ENCODE measurements at regions not wholly inside any gene's neighbourhood (a gene's known extent, or its start where the extent isn't known, plus 50 kb on each side); places are given as distances from the start of the nearest gene placed in this dataset.
"Not testable (repeated sequence)": the region's sequence is repeated elsewhere in the genome, so short reads cannot be mapped to it uniquely, and the experiment has no call there.

GRCh38 chr11:23893126-23893525, 603.7 kb upstream of the LUZP2 start:
- no peak for DNase-seq

GRCh38 chr11:23897453-23898286, 599.2 kb upstream of the LUZP2 start:
- no peak for DNase-seq

- DNase-seq: no peak
Observed at GRCh38 chr11:23903044-23903704, 593.7 kb upstream of the LUZP2 start.

GRCh38 chr11:23919455-23919854, 577.4 kb upstream of the LUZP2 start:
- no peak for DNase-seq

- no peak for DNase-seq
Observed at GRCh38 chr11:23923357-23923756, 573.5 kb upstream of the LUZP2 start.

- DNase-seq: no peak
Observed at GRCh38 chr11:23924226-23924625, 572.6 kb upstream of the LUZP2 start.

- no peak for DNase-seq
Observed at GRCh38 chr11:23931443-23931842, 565.4 kb upstream of the LUZP2 start.

- no peak for DNase-seq
Observed at GRCh38 chr11:23932485-23932898, 564.4 kb upstream of the LUZP2 start.

- no peak for DNase-seq
Observed at GRCh38 chr11:23933721-23934120, 563.1 kb upstream of the LUZP2 start.

- DNase-seq: not testable (repeated sequence)
Observed at GRCh38 chr11:23934671-23935270, 562.1 kb upstream of the LUZP2 start.

GRCh38 chr11:23942117-23942815, 554.6 kb upstream of the LUZP2 start:
- DNase-seq: not testable (repeated sequence)

GRCh38 chr11:23944923-23945322, 551.9 kb upstream of the LUZP2 start:
- no peak for DNase-seq

GRCh38 chr11:23947883-23948282, 549.0 kb upstream of the LUZP2 start:
- DNase-seq: no peak

GRCh38 chr11:23948851-23949250, 548.0 kb upstream of the LUZP2 start:
- no peak for DNase-seq

GRCh38 chr11:23953951-23954710, 542.7 kb upstream of the LUZP2 start:
- DNase-seq: no peak

GRCh38 chr11:23954730-23955129, 542.1 kb upstream of the LUZP2 start:
- no peak for DNase-seq

- no peak for DNase-seq
Observed at GRCh38 chr11:23956586-23956985, 540.3 kb upstream of the LUZP2 start.

- DNase-seq: no peak
Observed at GRCh38 chr11:23957314-23957713, 539.5 kb upstream of the LUZP2 start.

GRCh38 chr11:23959462-23959861, 537.4 kb upstream of the LUZP2 start:
- DNase-seq: no peak

GRCh38 chr11:23961503-23962338, 535.1 kb upstream of the LUZP2 start:
- DNase-seq: no peak

- no peak for DNase-seq
Observed at GRCh38 chr11:23973244-23973643, 523.6 kb upstream of the LUZP2 start.

GRCh38 chr11:23974051-23974450, 522.8 kb upstream of the LUZP2 start:
- no peak for DNase-seq
